HTR-8/SVneo (cell line): ENCODE measurements at regions not wholly inside any gene's neighbourhood (a gene's known extent, or its start where the extent isn't known, plus 50 kb on each side); places are given as distances from the start of the nearest gene placed in this dataset.
"Not testable (repeated sequence)": the region's sequence is repeated elsewhere in the genome, so short reads cannot be mapped to it uniquely, and the experiment has no call there.

Experiments used
- DNase-seq: peaks from one replicate; pipeline ENCODE4 v3.0.0; 2011; ENCODE audit warnings: low spot score, mixed read lengths; ENCODE audit not compliant: insufficient read length
- FAIRE-seq: peaks from 2 replicates; lab custom pipeline; 2011; peaks lifted over from hg19 to GRCh38; lab: Jason Lieb, UNC

DNA sequence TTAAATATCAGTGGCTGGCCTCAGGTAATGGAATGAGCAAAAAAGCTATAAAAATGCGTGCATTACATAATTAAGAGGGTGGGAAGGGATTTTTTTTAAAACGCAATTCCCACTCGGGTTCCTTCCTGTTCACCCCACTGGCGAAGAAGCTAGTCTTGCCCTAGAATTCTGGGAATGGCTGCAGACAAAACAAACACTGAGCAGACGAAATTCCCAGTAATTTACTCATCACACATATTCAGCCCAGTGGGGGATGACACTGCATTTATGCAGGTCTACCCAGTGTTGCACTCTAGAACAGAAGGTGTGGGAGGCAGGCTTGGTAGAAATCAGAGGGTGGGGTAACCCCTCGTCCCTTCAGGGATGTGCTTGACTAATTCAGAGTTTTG is 2695.0 kb upstream of the DEFB115 start:
- FAIRE-seq: no peak

DNA sequence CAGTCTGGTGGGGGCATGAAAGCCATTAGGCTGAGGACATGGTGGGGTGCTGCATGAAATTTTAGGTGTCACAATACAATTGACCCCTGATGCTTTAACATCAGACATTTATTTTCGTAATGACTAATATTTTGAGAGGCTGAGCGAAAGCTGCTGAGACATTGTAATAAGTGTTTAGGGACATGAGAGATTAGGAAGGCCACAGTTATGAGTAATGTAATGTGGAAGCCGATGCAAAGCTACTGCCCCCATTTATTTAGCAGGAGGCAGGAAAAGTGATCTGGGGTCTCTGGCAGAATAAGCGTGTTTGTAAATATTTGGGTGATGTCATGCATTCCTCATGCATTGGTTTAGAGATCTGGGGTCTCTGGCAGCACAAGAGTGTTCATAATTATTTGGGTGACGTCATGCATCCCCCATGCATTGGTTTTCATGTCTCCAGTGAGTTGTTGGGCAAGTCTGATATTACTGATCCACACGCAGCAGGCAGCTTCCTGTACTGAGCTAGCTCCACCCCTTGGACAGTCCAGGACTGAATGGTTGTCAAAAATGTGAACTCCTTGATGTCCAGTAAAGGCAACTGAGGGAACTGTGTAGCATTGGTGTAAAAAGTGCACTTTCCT is 2694.5 kb upstream of the DEFB115 start:
- DNase-seq, FAIRE-seq: not testable (repeated sequence)

More for the DNA sequence above, 2695.0 kb upstream of the DEFB115 start:
- no peak for DNase-seq

DNA sequence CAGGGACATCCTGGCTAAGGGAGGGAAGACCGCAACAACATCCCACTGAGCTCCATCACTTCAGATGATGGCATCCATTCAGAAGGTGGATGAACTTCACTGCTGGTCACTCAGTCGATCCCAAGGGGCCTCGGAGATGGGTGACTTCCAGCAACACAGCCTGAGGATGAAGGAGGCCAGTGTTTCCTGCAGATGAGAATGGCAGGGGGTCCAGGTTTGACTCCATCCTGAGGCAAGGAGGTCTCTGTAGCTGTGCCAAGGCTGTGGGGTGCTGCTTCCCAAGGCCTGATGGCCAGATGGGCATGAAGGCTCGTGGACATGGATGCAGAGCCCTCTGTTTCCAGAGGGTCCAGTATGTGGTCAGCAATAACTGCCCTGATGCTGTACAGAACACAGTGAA is 2693.4 kb upstream of the DEFB115 start:
- not testable (repeated sequence) for DNase-seq, FAIRE-seq

DNA sequence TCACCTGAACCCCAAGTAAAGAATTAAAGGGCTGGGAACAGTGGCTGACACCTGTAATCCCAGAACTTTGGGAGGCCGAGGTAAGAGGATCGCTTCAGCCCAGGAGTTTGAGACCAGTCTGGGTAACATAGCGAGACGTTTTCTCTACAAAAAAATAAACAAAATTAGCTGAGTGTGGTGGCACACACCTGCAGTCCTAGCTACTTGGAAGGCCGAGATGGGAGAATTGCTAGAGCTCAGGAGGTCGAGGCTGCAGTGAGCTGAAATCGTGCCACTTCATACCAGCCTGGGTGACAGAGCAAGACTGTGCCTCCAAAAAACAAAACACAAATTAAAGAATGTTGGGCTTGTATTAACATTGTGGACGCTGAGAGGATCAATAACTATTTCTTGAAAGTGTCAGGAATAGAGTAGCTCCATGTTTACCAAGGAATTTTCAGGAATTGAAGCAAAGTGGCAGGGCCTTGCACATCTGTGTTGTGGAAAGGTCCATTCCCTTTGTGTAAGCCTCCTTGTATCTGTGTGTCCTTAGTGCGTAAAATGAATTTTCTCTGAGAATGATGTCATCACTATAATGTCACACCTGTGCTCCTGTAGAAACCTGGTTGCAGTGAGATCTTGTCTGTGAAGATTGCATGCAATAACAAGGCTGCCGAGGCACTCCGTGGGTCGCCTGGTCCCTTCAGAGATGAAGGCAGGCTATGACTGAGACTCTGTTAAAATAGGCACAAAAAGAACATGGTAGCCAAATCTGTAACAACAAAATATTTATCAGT is 2692.6 kb upstream of the DEFB115 start:
- FAIRE-seq, DNase-seq: not testable (repeated sequence)

DNA sequence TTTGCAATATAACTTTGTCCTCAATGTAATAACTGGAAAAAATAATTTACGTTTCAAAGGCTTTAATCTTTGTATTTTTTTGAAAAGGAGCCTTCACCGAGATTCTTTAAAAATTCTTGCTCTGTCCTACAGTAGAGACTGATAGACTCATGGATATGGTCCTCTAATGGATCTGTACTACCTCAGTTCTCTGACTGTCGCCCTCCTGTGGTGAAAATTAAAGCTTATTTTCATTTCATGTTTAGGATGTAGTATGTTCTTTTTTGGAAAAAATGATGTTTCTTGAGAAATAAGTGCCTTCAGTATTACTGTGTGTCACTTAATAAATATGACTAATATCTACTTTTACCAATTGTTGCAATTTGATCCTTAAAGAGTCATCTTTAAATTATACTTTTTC is 2681.5 kb upstream of the DEFB115 start:
- not testable (repeated sequence) for DNase-seq

DNA sequence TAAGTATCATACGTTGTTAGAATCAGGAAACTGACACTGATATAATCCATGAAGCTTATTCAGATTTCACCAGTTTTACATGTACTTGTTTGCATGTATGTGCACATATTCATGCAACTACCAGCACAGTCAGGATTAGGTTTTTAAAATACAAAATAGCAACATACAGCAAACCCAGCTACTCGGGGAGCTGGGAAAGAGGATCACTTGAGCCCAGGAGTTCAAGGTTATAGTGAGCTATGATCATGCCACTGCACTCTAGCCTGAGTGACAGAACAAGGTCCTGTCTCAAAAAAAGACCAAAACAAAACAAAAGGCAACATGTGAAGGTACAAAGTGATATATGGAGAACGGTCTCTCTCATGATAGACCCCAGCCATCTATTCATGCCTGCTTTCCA is 2665.8 kb upstream of the DEFB115 start:
- not testable (repeated sequence) for FAIRE-seq, DNase-seq

More for the DNA sequence above, 2681.5 kb upstream of the DEFB115 start:
- not testable (repeated sequence) for FAIRE-seq

DNA sequence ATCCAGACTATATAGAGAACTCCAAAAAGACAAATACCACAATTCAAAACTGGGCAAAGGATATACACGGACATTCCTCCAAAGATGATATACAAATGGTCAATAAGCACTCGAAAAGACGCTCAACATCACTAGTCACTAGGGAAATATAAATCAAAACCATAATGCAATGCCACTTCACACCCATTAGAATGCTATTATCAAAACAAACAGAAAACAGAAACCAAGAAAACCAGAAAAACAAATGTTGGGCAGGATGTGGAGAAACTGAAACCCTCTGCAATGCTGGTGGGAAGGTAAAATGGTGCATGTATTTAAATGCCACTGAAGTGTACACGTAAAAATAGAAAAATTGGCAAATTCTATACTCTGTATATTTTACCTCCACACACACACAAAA is 2664.1 kb upstream of the DEFB115 start:
- FAIRE-seq, DNase-seq: not testable (repeated sequence)

DNA sequence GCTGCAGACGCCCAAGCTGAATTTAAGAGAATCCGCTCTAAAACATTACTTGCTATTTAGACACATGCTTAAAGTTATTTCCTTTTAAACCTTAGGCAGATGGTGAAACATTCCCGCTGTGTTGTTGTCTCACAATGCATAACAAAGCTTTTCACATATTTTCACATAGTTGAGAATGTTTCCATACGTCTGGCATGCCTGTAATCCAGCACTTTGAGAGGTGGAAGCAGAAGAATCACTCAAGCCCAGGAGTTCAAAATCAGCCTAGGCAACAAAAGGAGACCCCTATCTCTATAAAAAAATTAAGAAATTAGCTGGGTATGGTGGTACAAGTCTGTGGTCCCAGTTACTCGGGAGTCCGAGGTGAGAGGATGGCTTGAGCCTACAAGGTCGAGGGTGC is 2663.0 kb upstream of the DEFB115 start:
- not testable (repeated sequence) for DNase-seq, FAIRE-seq

DNA sequence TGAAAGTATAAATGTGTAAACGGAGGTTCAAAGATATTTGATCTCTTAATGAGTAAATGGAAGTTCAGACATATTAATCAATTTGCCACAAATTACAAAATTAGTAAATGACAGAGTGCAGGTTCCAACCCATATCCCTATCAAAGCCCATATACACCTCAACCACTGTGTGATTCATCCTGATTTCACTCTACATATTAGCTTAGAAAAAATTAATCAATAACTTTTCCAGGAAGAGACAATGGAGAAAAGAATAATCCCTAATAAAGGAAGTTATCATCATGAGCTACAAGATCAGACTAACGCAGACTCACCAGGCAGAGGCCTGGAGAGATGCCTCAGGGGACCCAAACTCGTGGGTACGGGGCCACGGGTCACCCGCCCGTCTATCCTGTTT is 2655.5 kb upstream of the DEFB115 start:
- not testable (repeated sequence) for DNase-seq, FAIRE-seq

DNA sequence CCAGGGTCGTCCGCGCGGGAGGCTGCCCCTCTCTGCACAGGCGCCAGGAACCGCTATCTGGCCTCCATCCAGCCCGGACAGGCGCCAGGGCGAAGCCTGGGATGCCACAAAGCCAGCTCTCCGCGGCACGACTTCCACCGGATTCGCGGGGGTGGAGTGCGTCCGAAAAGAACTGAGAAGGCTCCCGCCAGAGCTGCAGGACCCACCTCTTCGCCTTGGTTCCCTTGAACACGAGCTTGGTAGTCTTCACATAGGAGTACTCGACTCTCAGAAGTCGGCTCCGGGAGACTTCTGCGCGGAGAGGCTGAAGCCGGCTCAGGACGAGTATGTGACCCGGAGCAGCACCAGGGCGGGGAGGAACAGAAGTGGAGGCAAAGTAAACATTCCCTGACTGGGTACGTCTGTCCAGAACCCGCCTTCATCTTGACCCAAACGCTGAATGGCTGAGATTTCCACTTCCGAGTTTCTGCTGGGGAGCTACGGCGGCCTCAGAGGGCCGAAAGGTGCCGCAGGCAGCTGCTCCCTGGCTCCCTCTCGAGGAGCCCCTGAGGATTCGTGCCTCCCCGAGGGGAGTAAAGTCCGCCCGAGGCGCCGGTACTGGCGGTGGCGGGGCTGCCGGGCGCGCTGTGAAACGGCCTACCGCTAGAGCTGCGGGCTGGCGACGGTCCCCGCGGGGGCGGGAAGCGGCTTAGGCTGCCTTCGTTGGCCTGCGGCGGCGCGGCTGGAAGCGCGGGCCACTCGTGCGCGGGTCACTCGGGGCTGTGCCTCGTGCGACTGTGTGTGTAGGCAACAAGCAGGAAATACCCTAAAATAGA is 2654.9 kb upstream of the DEFB115 start:
- not testable (repeated sequence) for FAIRE-seq
- peak; percentile 41 for DNase-seq

DNA sequence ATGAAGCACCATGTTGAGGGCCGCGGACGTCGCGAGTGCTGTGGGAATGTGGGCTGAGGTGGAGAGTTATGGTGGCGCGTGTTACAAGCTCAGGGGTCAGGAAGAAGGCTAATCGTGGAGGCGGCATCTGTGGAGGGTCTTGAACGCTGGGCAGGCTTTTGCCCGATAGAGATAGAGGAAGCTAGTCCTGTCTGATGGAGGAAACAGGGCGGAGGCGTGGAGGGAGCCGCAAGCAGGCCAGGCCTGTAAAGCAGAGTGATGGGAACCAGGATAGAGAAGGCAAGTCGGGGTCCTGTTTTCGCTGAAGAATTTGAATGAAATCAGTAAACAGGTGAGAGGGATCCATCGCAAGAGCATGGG is 2654.3 kb upstream of the DEFB115 start:
- FAIRE-seq, DNase-seq: not testable (repeated sequence)

DNA sequence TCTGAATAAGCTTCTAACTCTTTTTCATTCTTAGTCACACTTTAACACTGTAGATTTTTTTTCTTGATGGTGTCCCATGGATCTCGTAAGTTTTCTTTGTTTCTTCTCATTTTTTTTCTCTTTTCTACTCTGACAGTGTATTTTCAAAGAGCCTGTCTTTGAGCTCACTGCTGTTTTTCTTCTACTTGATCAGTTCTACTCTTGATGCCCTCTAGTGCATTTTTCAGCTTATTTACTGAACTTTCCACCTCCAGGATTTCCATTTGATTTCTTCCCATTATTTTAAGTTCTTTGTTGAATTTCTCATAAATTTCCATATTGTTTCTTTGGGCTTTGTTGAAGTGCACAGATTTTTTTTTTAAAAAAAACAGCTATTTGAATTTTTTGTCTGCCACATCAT is 2641.1 kb upstream of the DEFB115 start:
- no peak for FAIRE-seq

DNA sequence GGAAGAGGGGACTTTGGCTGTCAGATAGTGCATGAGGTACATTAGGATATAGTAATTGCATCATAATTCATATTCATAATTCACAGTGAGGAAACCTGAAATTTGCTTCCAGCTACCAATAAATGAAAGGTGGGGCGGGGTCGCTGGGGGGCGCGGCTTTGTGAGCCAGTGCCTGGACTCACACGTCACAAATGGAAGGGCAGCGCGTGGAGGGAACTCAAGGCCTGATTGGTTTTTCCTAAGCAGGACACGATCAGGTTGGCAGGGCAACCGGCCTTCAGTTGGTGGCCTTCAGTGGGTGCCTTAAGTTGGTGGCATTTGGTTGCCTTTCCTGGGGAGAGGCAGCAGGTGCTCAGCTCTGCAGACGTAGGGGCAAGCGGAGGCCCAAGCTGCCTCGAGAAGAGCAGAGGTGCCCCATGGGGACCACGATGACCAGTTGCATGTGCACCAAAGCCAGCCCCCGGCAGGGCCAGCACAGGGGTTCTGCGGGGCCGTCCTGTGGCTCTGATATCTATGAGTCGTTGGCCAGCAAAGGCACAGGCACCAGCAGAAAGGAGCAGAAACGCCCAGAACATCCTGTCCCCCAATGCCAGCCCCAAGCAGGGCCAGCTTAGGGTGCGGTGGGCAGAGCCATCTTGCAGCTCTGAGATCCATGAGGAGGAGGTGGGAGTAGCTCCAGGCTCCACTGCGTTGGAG is 2637.4 kb upstream of the DEFB115 start:
- not testable (repeated sequence) for DNase-seq, FAIRE-seq

More for the DNA sequence above, 2641.1 kb upstream of the DEFB115 start:
- DNase-seq: no peak

DNA sequence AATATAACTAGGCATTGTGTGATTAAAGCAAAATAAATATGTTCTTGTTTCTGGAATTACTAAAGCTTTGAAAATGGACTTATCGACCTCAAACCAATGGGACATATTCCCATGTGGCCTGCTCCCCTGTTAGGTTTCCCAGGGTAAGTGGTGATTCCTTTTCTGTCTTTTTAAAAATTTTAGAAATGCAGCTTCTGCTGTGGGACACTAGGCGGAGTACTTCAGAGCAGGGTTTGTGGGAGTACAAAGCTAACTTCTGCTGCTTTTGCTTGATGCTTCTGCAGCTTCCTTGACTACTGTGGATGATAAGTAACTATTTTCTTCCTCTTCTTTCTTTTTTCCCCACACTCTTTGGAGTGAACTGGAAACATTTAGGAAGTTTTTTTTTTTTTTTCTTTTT is 2632.4 kb upstream of the DEFB115 start:
- FAIRE-seq, DNase-seq: not testable (repeated sequence)

DNA sequence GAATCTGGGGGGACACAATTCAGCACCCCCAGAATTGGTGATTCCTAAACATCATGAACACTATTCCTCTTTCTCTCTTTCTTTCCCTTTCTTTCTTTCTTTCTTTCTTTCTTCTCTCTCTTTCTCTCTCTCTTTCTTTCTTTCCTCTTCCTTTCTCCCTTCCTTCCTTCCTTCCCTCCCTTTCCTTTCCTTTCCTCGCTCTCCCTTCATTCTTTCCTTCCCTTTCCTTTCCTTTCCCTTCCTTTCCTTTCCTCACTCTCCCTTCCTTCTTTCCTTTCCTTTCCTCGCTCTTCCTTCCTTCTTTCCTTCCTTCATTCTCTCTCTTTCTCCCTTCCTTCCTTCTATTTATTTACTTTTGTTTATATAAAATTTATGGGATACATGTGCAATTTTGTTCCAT is 2616.6 kb upstream of the DEFB115 start:
- DNase-seq, FAIRE-seq: not testable (repeated sequence)
